Fibroblast of skin of scalp (primary cell): ENCODE measurements at regions not wholly inside any gene's neighbourhood (a gene's known extent, or its start where the extent isn't known, plus 50 kb on each side); places are given as distances from the start of the nearest gene placed in this dataset.

Experiments used
- DNase-seq: peaks from one replicate; pipeline ENCODE4 v3.0.0-alpha.2; 2013

- DNase-seq, result no peak
Measured at GRCh38 chr1:57791497-57791896, 367.6 kb upstream of the DAB1 start.

DNA sequence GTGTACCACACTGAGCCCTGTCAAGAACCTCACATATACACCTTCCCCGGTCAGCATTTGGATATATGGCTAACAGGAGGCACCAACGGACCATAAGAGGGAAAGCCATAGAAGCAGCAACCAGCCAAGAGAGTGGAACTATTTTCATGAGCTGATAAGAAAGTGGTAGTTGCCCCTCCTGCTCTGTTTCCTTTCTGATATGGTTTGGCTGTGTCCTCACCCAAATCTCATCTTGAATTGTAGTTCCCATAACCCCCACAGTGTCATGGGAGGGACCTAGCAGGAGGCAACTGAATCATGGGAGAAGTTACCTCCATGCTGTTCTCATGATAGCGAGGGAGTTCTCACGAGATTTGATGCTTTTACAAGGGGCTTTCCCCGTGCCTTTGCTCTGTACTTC is 366.1 kb upstream of the DAB1 start:
- no peak for DNase-seq

- DNase-seq, result peak; percentile 1
Measured at GRCh38 chr1:57788313-57788712, 364.5 kb upstream of the DAB1 start.

GRCh38 chr1:57784356-57784755 is 360.5 kb upstream of the DAB1 start:
- DNase-seq, result no peak

- no peak for DNase-seq
Measured at GRCh38 chr1:57782357-57782756, 358.5 kb upstream of the DAB1 start.

DNA sequence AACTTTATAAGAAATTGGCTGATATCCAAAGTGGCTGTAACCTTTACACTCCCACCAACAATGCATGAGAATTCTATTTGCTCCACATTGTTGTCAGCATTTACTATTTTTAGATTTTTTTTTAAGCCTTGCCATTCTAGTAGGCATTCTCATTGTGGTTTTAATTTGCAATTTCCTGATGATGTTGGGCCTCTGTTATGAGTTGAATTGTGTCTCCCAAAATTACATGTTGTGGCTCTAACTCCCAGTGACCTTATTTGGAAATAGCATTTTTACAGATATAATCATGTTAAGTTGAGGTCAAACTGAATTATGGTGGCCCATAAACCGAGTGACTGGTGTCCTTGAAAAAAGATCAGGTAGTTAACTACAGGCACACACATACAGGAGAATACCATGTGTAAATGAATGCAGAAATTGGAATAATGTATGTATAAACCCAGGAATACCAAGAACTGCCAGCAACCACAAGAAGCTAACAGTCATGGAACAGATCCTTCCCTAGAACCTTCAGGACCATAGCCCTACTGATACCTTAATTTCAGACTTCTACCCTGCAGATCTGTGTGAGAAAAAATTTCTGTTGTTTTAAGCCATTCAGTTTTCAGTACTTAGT is 348.8 kb upstream of the DAB1 start:
- peak; percentile 5 for DNase-seq

DNA sequence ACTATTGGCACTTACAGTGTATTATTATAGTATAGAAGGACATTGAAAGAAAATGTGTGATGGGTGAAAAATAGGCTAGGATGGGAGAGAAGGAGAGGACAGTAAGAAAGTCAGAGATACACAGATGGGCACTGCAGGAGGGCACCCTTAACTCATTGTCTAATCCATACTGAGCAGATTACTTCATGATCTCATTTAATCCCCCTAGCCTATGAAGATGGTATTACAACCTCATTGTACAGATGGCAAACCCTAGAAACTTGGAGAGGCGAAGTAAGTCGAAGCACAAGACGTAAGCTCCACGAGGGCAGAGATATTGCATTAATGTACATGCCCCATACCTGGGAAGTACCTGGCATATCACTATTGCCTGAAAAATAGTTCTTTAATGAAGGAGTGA is 346.9 kb upstream of the DAB1 start:
- DNase-seq, result peak; percentile 9

DNA sequence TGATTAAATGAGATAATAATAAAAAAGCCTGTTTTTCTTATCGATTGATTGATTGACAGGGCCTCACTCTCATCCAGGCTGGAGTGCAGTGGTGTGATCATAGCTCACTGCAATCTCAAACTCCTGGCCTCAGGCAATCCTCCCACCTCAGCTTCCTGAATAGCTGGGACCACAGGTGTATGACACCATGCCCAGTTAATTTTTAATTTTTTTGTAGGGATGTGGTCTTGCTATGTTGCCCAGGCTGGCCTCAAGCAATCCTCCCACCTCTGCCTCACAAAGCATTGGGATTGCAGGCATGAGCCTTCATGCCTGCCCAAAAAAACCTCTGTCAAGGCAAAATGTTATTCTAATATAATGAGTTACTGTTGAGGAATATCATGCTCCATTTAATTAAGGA is 346.4 kb upstream of the DAB1 start:
- DNase-seq, result no peak

- DNase-seq, result no peak
Measured at GRCh38 chr1:57761628-57762027, 337.8 kb upstream of the DAB1 start.

- DNase-seq, result no peak
Measured at GRCh38 chr1:57752843-57753242, 329.0 kb upstream of the DAB1 start.

DNA sequence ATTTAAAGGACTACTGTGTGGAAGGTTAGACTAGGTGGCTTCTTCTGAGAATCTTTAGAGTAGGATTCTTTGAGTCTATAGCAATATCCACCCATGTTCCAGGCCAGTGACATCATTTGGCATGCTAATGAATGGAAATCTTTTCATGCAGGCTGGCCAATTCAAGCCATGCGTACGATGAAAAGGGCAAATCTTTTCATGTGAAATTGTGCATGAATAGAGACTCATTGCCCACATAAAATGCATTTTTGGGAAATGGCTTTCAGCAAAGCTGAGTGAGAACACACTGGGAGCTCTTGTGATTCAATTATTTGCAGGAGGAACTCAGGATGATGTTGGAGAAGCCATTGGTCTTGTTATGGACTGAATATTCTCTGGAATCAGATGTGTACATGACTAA is 324.9 kb upstream of the DAB1 start:
- DNase-seq, result no peak

DNA sequence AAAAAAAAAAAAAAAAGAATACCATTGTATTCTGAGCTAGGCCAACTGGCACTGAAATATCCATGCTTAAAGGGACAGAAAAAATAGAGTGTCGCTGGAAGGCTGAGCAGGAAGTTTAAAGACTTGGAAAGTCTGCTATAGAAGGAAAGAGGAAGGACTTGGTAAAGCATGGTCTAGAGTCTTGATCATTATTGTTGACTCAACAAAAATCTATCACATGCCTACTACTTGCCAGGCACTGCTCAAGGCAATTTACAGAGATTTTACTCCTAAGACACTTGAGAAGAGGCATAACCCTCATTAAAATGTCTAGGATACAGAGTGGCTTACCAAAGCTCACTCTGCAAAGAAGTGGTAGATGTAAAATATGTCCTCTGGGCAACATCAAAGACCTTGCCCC is 324.0 kb upstream of the DAB1 start:
- no peak for DNase-seq

GRCh38 chr1:57741521-57741920 is 317.7 kb upstream of the DAB1 start:
- DNase-seq, result no peak

- no peak for DNase-seq
Measured at GRCh38 chr1:57736940-57737339, 313.1 kb upstream of the DAB1 start.

- DNase-seq, result no peak
Measured at GRCh38 chr1:57729181-57729580, 305.3 kb upstream of the DAB1 start.

DNA sequence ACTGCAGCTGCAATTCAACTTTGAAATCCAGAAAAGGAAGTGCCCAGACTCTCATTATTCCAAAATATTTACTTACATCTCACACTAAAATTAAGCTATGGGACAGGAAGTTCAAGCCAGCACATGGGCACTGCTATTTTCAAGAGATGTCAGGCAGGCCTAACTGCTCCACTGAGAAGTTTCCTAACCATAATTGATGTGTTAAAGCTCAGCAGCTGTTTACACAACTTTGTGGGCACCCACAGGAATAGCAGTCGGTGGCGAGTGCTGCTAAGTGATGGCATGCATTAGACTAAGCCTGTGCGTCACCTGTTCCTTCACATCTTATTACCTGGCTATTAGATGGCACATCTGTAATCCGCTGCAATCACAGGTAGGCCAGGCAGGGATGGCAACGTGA is 303.3 kb upstream of the DAB1 start:
- no peak for DNase-seq

DNA sequence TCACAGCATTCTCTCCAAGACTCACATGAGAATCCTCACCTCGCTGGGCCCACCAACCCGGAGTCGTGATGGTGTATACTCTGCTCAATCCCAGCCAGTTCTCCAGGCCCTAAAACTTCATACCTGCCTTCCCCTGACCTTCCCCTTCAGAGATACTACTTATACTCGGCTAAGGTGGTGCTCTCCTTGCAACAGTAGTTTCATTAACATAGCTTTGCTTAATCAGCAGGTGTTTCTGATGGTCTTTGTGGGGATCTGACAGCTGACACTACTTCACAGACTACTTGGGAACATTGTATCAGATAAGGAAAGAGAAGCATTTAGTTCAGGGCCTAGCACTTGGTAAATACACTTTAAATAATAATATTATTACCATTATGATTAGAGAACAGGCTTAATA is 301.5 kb upstream of the DAB1 start:
- DNase-seq, result no peak

GRCh38 chr1:57724535-57724934 is 300.7 kb upstream of the DAB1 start:
- DNase-seq, result no peak

- no peak for DNase-seq
Measured at GRCh38 chr1:57722285-57722978, 298.6 kb upstream of the DAB1 start.

GRCh38 chr1:57721001-57721400 is 297.1 kb upstream of the DAB1 start:
- DNase-seq, result no peak

- DNase-seq, result no peak
Measured at GRCh38 chr1:57719274-57719673, 295.4 kb upstream of the DAB1 start.

DNA sequence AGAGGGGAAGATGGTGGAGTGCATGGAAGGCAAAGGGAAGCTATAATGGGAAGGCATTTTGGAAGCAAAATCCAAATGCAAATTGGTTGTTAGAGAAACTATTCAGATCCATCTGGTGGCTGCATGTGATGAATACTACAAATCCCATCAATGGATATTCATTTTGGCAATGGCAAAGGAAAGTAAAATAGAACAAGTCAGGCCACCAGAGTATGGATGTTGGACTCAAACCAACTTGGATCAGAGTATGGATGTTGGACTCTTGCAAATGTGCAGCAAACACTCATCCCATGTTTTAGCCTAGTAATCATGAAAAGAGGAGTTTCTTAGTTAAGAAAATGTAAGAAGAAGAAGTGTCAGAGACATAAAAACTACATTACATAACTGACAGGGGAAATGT is 289.6 kb upstream of the DAB1 start:
- DNase-seq, result no peak

GRCh38 chr1:57712846-57713245 is 289.0 kb upstream of the DAB1 start:
- no peak for DNase-seq

DNA sequence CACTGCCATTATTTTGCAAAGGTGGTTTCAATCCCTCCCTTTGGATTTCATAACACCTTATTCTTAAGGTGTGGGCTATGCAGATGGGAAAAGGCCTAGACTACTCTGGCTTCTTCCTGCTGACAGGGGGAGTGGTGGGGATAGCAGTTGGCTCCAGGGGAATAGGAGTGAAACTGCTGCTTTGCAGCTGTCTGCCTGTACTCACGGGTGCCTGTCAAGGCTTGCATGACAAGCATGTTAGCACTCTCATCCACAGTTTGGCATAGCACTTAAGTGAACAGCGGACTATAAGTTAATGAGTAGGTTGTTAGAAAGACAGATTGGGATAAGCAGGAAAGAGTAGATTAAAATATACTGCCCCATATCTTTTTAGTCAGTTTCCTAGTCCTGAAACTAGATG is 287.5 kb upstream of the DAB1 start:
- DNase-seq, result no peak

GRCh38 chr1:57707631-57708030 is 283.8 kb upstream of the DAB1 start:
- DNase-seq, result no peak
